Neural cell (in vitro differentiated cells): ENCODE measurements at regions not wholly inside any gene's neighbourhood (a gene's known extent, or its start where the extent isn't known, plus 50 kb on each side); places are given as distances from the start of the nearest gene placed in this dataset.
A peak's percentile ranks its signal among the peaks of the same experiment; 100 is the strongest.

Experiments used
- H2AFZ ChIP-seq: fragments of 200-600, 300-800 bp; sonication (generic), shearing (Covaris generic); 2 replicates; pipeline ENCODE4 v1.6.0; 2014; ENCODE audit warnings: low read depth, mild to moderate bottlenecking, antibody characterized with exemption, low read length, moderate library complexity
- H3F3A ChIP-seq: fragments of 200-600 bp; shearing (Covaris generic); 2 replicates; pipeline ENCODE4 v1.6.1; 2016; ENCODE audit warnings: mild to moderate bottlenecking, moderate library complexity, mixed read lengths, antibody characterized with exemption, low read length; ENCODE audit not compliant: insufficient read depth, poor library complexity, severe bottlenecking
- H3K27ac ChIP-seq: fragments of 200-600, 300-800 bp; sonication (generic), shearing (Covaris generic); 2 replicates; pipeline ENCODE4 v1.5.1; 2014; ENCODE audit warnings: mild to moderate bottlenecking, low read length, moderate library complexity
- H3K27me3 ChIP-seq: fragments of 300-800, 200-600 bp; sonication (generic), shearing (Covaris generic); 2 replicates; pipeline ENCODE4 v1.6.0; 2014; ENCODE audit warnings: mild to moderate bottlenecking, low read depth, low read length, moderate library complexity; ENCODE audit not compliant: insufficient read depth
- H3K36me3 ChIP-seq: fragments of 300-800, 200-600 bp; sonication (generic), shearing (Covaris generic); 2 replicates; pipeline ENCODE4 v1.5.1; 2014; ENCODE audit warnings: mild to moderate bottlenecking, antibody characterized with exemption, low read length, moderate library complexity; ENCODE audit not compliant: insufficient read depth
- H3K4me2 ChIP-seq: fragments of 300-800, 200-600 bp; sonication (generic), shearing (Covaris generic); 2 replicates; pipeline ENCODE4 v1.6.0; 2014; ENCODE audit warnings: mild to moderate bottlenecking, low read length
- H3K4me3 ChIP-seq: fragments of 300-800, 200-600 bp; sonication (generic), shearing (Covaris generic); 2 replicates; pipeline ENCODE4 v1.5.1; 2014; ENCODE audit warnings: mild to moderate bottlenecking, low read length, moderate library complexity
- H3K79me2 ChIP-seq: fragments of 200-600 bp; shearing (Covaris generic); replicated peaks from 2 replicates; pipeline ENCODE4 v1.6.0; 2014; ENCODE audit warnings: mild to moderate bottlenecking, low read length, moderate library complexity; ENCODE audit not compliant: insufficient read depth
- H3K9ac ChIP-seq: fragments of 300-800, 200-600 bp; sonication (generic), shearing (Covaris generic); 2 replicates; pipeline ENCODE4 v1.6.1; 2016; ENCODE audit warnings: mild to moderate bottlenecking, low read length, mixed read lengths
- H3K9me2 ChIP-seq: fragments of 200-600 bp; shearing (Covaris generic); 2 replicates; pipeline ENCODE4 v1.6.1; 2016; ENCODE audit warnings: mild to moderate bottlenecking, low read length, mixed read lengths; ENCODE audit not compliant: insufficient read depth
- H3K9me3 ChIP-seq: fragments of 200-600, 300-800 bp; sonication (generic), shearing (Covaris generic); 2 replicates; pipeline ENCODE4 v1.6.1; 2016; ENCODE audit warnings: mild to moderate bottlenecking, mixed run types, low read length, moderate library complexity, mixed read lengths
- H4K20me1 ChIP-seq: fragments of 200-600 bp; shearing (Covaris generic); 2 replicates; pipeline ENCODE4 v1.6.1; 2016; ENCODE audit warnings: mild to moderate bottlenecking, mixed run types; ENCODE audit not compliant: insufficient read depth
- CTCF ChIP-seq: fragments of 450-650 bp; IDR thresholded peaks from 2 replicates; pipeline ENCODE4 v1.5.1; 2014; ENCODE audit warnings: antibody characterized with exemption, mild to moderate bottlenecking, moderate library complexity; ENCODE audit not compliant: poor library complexity, severe bottlenecking
- EP300 ChIP-seq: fragments of 450-650 bp; conservative IDR thresholded peaks from 2 replicates; pipeline ENCODE4 v1.6.1; 2014; ENCODE audit warnings: antibody characterized with exemption, mild to moderate bottlenecking, moderate library complexity; ENCODE audit not compliant: poor library complexity, severe bottlenecking
- EZH2 ChIP-seq: fragments of 200-600, 300-800 bp; shearing (Covaris generic), sonication (generic); IDR thresholded peaks from 2 replicates; pipeline ENCODE4 v1.6.1; 2014; ENCODE audit warnings: antibody characterized with exemption, low read length, borderline replicate concordance, mild to moderate bottlenecking; ENCODE audit not compliant: insufficient read depth, poor library complexity, severe bottlenecking
- MXI1 ChIP-seq: fragments of 450-650 bp; conservative IDR thresholded peaks from 2 replicates; pipeline ENCODE4 v1.6.1; 2014; ENCODE audit warnings: antibody characterized with exemption, mild to moderate bottlenecking; ENCODE audit not compliant: poor library complexity, severe bottlenecking
- POLR2AphosphoS5 ChIP-seq: IDR thresholded peaks from 2 replicates; pipeline ENCODE4 v1.6.1; 2012
- RAD21 ChIP-seq: fragments of 450-650 bp; conservative IDR thresholded peaks from 2 replicates; pipeline ENCODE4 v1.6.1; 2014; ENCODE audit warnings: antibody characterized with exemption, mild to moderate bottlenecking, moderate library complexity
- REST ChIP-seq: IDR thresholded peaks from 2 replicates; pipeline ENCODE4 v1.6.1; 2012; ENCODE audit warnings: borderline replicate concordance
- SMC3 ChIP-seq: fragments of 450-650 bp; conservative IDR thresholded peaks from 2 replicates; pipeline ENCODE4 v1.6.1; 2014; ENCODE audit warnings: antibody characterized with exemption, mild to moderate bottlenecking, moderate library complexity; ENCODE audit not compliant: poor library complexity
- TAF1 ChIP-seq: IDR thresholded peaks from 2 replicates; pipeline ENCODE4 v1.6.1; 2012; ENCODE audit warnings: low read depth

GRCh38 chr4:100117750-100118149, 72.5 kb downstream of the DDIT4L start:
- TF ChIP-seq MXI1: no peak
- peak; percentile 36 for TF ChIP-seq CTCF
- no peak for TF ChIP-seq POLR2AphosphoS5
- no peak for TF ChIP-seq EZH2
- TF ChIP-seq RAD21: peak; percentile 57
- TF ChIP-seq EP300: no peak
- Histone ChIP-seq H3K36me3 (no peaks in the 10 kb centered on the region), H3K27ac (no peak overlapping the region), H3K4me3 (no peak overlapping the region), H3K4me2 (no peak overlapping the region), H3K27me3 (no peaks in the 10 kb centered on the region), H3K9me2 (no peaks in the 10 kb centered on the region), H4K20me1 (no peaks in the 10 kb centered on the region), H3K79me2 (no peaks in the 10 kb centered on the region), H3F3A (no peaks in the 10 kb centered on the region), H2AFZ (no peak overlapping the region), H3K9ac (no peak overlapping the region), H3K9me3 (no peaks in the 10 kb centered on the region)

- no peaks in the 10 kb centered on the region for H3K9me3 ChIP-seq
- no peaks in the 10 kb centered on the region for H3K36me3 ChIP-seq
These were observed 75.4 kb downstream of the DDIT4L start for GRCh38 chr4:100114909-100115308.

More at GRCh38 chr4:100114909-100115308, 75.4 kb downstream of the DDIT4L start:
- no peak for TF ChIP-seq CTCF
- TF ChIP-seq RAD21: no peak
- no peak for TF ChIP-seq POLR2AphosphoS5
- TF ChIP-seq REST: no peak
- TF ChIP-seq MXI1: no peak
- TF ChIP-seq EP300: no peak
- no peak for TF ChIP-seq SMC3
- no peak for TF ChIP-seq EZH2
- no peak for TF ChIP-seq TAF1
- no peaks in the 10 kb centered on the region for H3F3A ChIP-seq
- no peak overlapping the region for H3K4me3 ChIP-seq
- no peak overlapping the region for H3K27ac ChIP-seq
- H4K20me1 ChIP-seq: no peaks in the 10 kb centered on the region
- no peak overlapping the region for H3K9ac ChIP-seq
- no peak overlapping the region for H3K4me2 ChIP-seq
- no peaks in the 10 kb centered on the region for H3K27me3 ChIP-seq
- H2AFZ ChIP-seq: no peak overlapping the region
- no peaks in the 10 kb centered on the region for H3K79me2 ChIP-seq
- no peaks in the 10 kb centered on the region for H3K9me2 ChIP-seq
